B cell (primary cell): ENCODE measurements at regions not wholly inside any gene's neighbourhood (a gene's known extent, or its start where the extent isn't known, plus 50 kb on each side); places are given as distances from the start of the nearest gene placed in this dataset.

Source experiments
- ATAC-seq: fragments of 200-7000 bp; cut with Tn5 transposase; one replicate; pipeline ENCODE4 v1.10.0; 2021; ENCODE audit warnings: low read depth, mild to moderate bottlenecking, moderate number of reproducible peaks, moderate library complexity
- CTCF ChIA-PET: fragments of 350-600 bp; sonication (Branson Sonifier 250); formaldehyde crosslinking; loops from one replicate; lab custom pipeline; 2021; ENCODE audit warnings: antibody characterized with exemption, inconsistent platforms; lab: Charles Lee
- POLR2A ChIA-PET: fragments of 350-600 bp; sonication (Branson Sonifier 250); formaldehyde crosslinking; loops from one replicate; lab custom pipeline; 2021; ENCODE audit warnings: antibody characterized with exemption; lab: Charles Lee
- DNase-seq: peaks from one replicate; pipeline ENCODE4 v3.0.0; 2013
- H2AFZ ChIP-seq: 2 replicates; pipeline ENCODE4 v1.6.1; 2012; ENCODE audit warnings: mild to moderate bottlenecking, low read depth, low read length; ENCODE audit not compliant: insufficient read depth, poor library complexity, severe bottlenecking
- H3K27ac ChIP-seq, 2 donors: 1 replicate in 1 of 2; 2 replicates in 1 of 2; pipeline ENCODE4 v1.5.1; 2012 to 2013; ENCODE audit warnings: low read length in 2 of 2, mild to moderate bottlenecking in 2 of 2, moderate library complexity in 1 of 2
- H3K27me3 ChIP-seq, 4 experiments: fragments of 200-600 bp in 1 of 4; sonication (generic) in 1 of 4; replicated peaks in 1 of 4; 1 replicate in 2 of 4; 2 replicates in 2 of 4; pipeline versions ENCODE4 v1.6.1 to v1.7.0; 2013 to 2016; ENCODE audit warnings: low read length in 3 of 4, mild to moderate bottlenecking in 2 of 4, mixed read lengths in 1 of 4, moderate library complexity in 1 of 4; ENCODE audit not compliant: insufficient read depth in 4 of 4, control insufficient read depth in 3 of 4; ENCODE audit errors: control extremely low read depth in 1 of 4
- H3K36me3 ChIP-seq, 2 experiments: replicated peaks in 1 of 2; 1 replicate in 1 of 2; 2 replicates in 1 of 2; pipeline versions ENCODE4 v1.6.1 to v1.7.1; 2013; ENCODE audit warnings: low read length in 1 of 2; ENCODE audit not compliant: insufficient read depth in 2 of 2, control insufficient read depth in 1 of 2; ENCODE audit errors: control extremely low read depth in 1 of 2, extremely low read depth in 1 of 2
- H3K4me1 ChIP-seq, 2 donors: fragments of 200-600 bp in 1 of 2; sonication (generic) in 1 of 2; 1 replicate in 1 of 2; 2 replicates in 1 of 2; pipeline versions ENCODE4 v1.5.1 to v1.6.1; 2013 to 2017; ENCODE audit warnings: low read length in 2 of 2; ENCODE audit not compliant: control insufficient read depth in 2 of 2, insufficient read depth in 2 of 2
- H3K4me2 ChIP-seq: replicated peaks from 2 replicates; pipeline ENCODE3; 2012; ENCODE audit warnings: mild to moderate bottlenecking, low read depth, low read length; ENCODE audit not compliant: poor library complexity, severe bottlenecking
- H3K4me3 ChIP-seq, 5 experiments: fragments of 200-600 bp in 1 of 5; sonication (generic) in 1 of 5; 1 replicate in 3 of 5; 2 replicates in 2 of 5; pipeline versions ENCODE4 v1.5.1 to v1.7.0; 2011 to 2016; ENCODE audit warnings: low read length in 4 of 5, mild to moderate bottlenecking in 4 of 5, low read depth in 2 of 5, control low read depth in 1 of 5, moderate library complexity in 1 of 5; ENCODE audit not compliant: insufficient read depth in 1 of 5; ENCODE audit errors: control extremely low read depth in 1 of 5, extremely low read depth in 1 of 5
- H3K79me2 ChIP-seq: fragments of 200-600 bp; sonication (generic); one replicate; pipeline ENCODE4 v1.6.0; 2016; ENCODE audit warnings: low read length; ENCODE audit not compliant: control insufficient read depth, insufficient read depth
- H3K9ac ChIP-seq: fragments of 200-600 bp; sonication (generic); 2 replicates; pipeline ENCODE4 v1.6.1; 2017; ENCODE audit warnings: mild to moderate bottlenecking, low read length, moderate library complexity
- H3K9me3 ChIP-seq, 3 donors: one replicate each; pipeline versions ENCODE4 v1.6.1 to v1.7.1; 2013; ENCODE audit warnings: low read length in 2 of 3; ENCODE audit not compliant: control insufficient read depth in 2 of 3, insufficient read depth in 1 of 3; ENCODE audit errors: control extremely low read depth in 1 of 3
- H4K20me1 ChIP-seq: 2 replicates; pipeline ENCODE4 v1.6.0; 2012; ENCODE audit warnings: mild to moderate bottlenecking, low read length; ENCODE audit not compliant: insufficient read depth, control insufficient read depth, poor library complexity, severe bottlenecking
- H3K27ac Mint-ChIP-seq: one replicate; pipeline ENCODE4 v1.8.0; 2021; ENCODE audit warnings: mixed read lengths
- H3K27me3 Mint-ChIP-seq: one replicate; pipeline ENCODE4 v1.8.0; 2021; ENCODE audit warnings: mixed read lengths
- H3K4me1 Mint-ChIP-seq: one replicate; pipeline ENCODE4 v1.8.0; 2021; ENCODE audit warnings: mixed read lengths
- H3K4me3 Mint-ChIP-seq: one replicate; pipeline ENCODE4 v1.8.0; 2021; ENCODE audit warnings: mixed read lengths
- H3K9me3 Mint-ChIP-seq: one replicate; pipeline ENCODE4 v1.8.0; 2022; ENCODE audit warnings: mixed read lengths; ENCODE audit not compliant: insufficient read depth
- CTCF ChIP-seq: fragments of 200-600 bp; IDR thresholded peaks from one replicate; pipeline ENCODE4 v1.8.0; 2022; ENCODE audit warnings: antibody characterized with exemption, mild to moderate bottlenecking
- EZH2 ChIP-seq: IDR thresholded peaks from 2 replicates; pipeline ENCODE4 v1.6.1; 2012; ENCODE audit warnings: borderline replicate concordance, low read depth, mild to moderate bottlenecking, moderate library complexity, low read length; ENCODE audit not compliant: insufficient read depth, poor library complexity, severe bottlenecking
- WGBS: methylation state at CpG from one replicate; pipeline ENCODE4 v1.1.5; 2013; ENCODE audit warnings: missing lambda C conversion rate; ENCODE audit not compliant: insufficient coverage; 5-methylcytosine and 5-hydroxymethylcytosine counted together
- intact Hi-C: fragments of 100-400 bp; cut with micrococcal nuclease; formaldehyde crosslinking; loops from one replicate; pipeline ENCODE4 v1.10.0; 2022

DNA sequence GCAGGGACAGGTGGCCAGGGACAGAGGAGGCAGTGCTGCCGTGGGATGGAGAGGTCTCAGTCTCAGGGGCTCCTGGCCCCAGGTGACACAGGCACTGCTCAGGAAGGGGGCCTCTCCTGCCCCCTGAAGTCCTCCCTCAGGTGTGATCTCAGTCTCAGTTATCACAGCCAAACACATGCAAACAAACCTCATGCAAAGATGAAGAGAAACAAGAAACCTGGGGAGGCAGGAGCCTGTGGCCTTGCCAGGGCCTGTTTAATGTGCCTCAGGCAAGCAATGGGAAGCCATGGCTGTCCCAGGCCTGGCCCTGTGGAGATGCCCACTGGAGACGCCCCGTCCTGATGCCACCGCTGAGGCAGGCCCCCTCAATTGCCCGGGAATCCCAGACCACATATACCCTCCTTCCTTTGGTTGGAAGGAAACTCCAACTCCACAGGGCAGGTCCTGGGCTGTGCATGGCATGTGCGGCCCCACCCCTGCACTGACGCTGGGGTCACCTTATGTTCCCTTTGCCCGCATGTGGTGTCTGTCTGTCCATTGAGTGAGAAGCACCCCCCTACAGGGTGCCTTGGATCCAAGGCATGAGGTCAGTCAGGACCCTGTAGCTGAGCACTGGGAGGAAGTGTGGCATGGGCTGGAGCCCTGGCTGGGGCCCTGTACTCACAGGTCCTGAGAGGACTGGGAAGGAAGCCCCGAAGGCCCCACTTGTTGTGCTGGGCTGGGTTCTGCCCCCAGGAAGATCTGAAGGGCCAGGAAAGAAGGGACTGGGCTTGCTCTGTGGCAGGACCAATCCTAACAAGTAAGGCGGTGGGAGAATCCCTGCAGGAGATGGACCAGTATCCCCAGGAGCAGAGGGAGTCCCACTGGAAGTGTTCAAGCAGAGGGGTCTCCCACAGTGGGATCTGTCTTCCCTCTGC, 68.8 kb upstream of the RAB6C start:
- no peak for TF ChIP-seq EZH2
- TF ChIP-seq CTCF: no peak
- no peaks in the 10 kb centered on the region for H4K20me1 ChIP-seq
- no peaks in the 10 kb centered on the region for H3K4me1 ChIP-seq
- DNase-seq (no peak), ATAC-seq (no peak)
- no peak overlapping the region for H3K4me3 ChIP-seq
- no peak overlapping the region for H3K27ac ChIP-seq
- Mint-ChIP-seq H3K27ac (no peak overlapping the region), H3K27me3 (peaks cover 20% of the 10 kb centered on the region), H3K4me3 (no peak overlapping the region), H3K9me3 (no peaks in the 10 kb centered on the region), H3K4me1 (no peaks in the 10 kb centered on the region)
- POLR2A ChIA-PET: no interaction called here
- no peak overlapping the region for H3K4me2 ChIP-seq
- H3K9me3 ChIP-seq: no peaks in the 10 kb centered on the region
- H3K79me2 ChIP-seq: no peaks in the 10 kb centered on the region
- CTCF ChIA-PET: no interaction called here
- intact Hi-C loops: no loop called here
- H3K27me3 ChIP-seq: peaks cover 0 to 3% (median 0%) of the 10 kb centered on the region in 4 experiments
- H2AFZ ChIP-seq: no peak overlapping the region
- H3K36me3 ChIP-seq: no peaks in the 10 kb centered on the region
- no peak overlapping the region for H3K9ac ChIP-seq
- WGBS: 87% methylated on average over 10 of the region's 10 CpGs

DNA sequence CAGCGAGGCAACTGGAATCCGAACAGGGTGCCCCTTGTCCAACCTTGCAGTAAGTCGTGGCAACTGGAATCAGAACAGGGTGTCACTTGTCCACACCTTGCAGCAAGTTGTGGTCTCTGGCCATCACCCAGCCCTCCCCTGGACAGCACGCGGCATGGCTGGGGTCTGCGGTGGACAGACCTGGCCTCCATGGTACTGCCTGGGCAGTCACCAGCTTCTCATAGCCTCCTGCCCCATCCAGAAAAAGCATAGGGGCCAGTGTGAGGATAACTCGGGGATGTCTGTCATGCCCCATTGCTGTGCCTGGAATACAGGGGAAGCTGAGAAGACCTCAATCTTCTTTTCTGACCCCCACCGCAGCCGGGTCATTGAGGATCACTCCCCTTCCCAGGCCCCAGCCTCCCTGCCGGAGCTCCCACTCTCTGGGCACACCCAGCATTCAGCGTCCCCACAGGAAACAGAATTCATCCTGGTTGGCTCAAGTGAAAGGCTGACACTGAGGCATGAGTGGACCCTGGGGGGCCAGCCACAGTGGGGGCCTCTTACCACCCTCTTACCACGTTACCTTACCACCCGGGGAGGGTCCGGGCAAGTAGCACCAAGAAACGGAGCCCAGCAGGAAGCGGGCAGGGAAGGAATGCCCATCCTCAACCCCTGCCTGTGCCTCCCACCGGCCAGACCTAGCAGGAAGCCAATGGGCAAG, 68.0 kb upstream of the RAB6C start:
- Histone ChIP-seq H4K20me1 (no peaks in the 10 kb centered on the region), H3K9me3 (no peaks in the 10 kb centered on the region), H3K36me3 (no peaks in the 10 kb centered on the region), H3K4me1 (no peaks in the 10 kb centered on the region), H3K4me2 (no peak overlapping the region), H3K27ac (no peak overlapping the region), H3K9ac (no peak overlapping the region), H3K27me3 (peaks cover 0 to 3% (median 0%) of the 10 kb centered on the region in 4 experiments), H3K4me3 (no peak overlapping the region), H2AFZ (no peak overlapping the region), H3K79me2 (no peaks in the 10 kb centered on the region)
- Mint-ChIP-seq H3K4me3 (no peak overlapping the region), H3K27me3 (peaks cover 21% of the 10 kb centered on the region), H3K4me1 (no peaks in the 10 kb centered on the region), H3K27ac (no peak overlapping the region), H3K9me3 (no peaks in the 10 kb centered on the region)
- POLR2A ChIA-PET: no interaction called here
- 90% methylated on average over 13 of the region's 17 CpGs for WGBS
- CTCF ChIA-PET: no interaction called here
- TF ChIP-seq EZH2: no peak
- no peak for TF ChIP-seq CTCF
- no peak for DNase-seq
- intact Hi-C loops: no loop called here
- ATAC-seq: no peak
